ENCODE measurements at regions not wholly inside any gene's neighbourhood (a gene's known extent, or its start where the extent isn't known, plus 50 kb on each side); places are given as distances from the start of the nearest gene placed in this dataset.
A peak's percentile ranks its signal among the peaks of the same experiment; 100 is the strongest.

DNA sequence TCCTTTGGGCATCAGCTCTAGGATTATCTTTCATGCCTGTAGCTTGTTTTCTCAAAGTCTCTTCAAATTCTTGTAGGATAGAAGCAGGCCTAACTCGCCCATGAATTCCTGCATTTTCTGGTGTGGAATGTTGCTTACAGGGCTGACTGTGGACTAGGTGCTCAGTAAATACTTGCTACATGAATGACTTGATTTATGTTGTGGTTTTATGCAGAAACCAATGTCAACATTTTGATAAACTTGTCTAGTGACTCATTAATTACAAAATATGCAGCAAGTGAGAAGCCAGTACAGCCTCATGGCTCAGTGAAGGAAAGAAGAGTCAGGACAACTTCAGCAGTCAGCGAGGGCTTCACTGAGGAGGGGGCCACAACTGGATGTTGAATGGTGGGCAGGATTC lies 110.6 kb upstream of the SIX2 start:
- Histone ChIP-seq H3K27ac (no peak overlapping the region), H3K9me2 (replicated peaks; ENCODE audit: insufficient read depth) (no peaks in the 10 kb centered on the region), H3K36me3 (replicated peaks; ENCODE audit: insufficient read depth, low read depth) (no peaks in the 10 kb centered on the region), H4K20me1 (ENCODE audit: insufficient read depth, poor library complexity, severe bottlenecking) (no peaks in the 10 kb centered on the region), H3K4me3 (no peak overlapping the region), H3K4me2 (no peak overlapping the region), H2AFZ (no peak overlapping the region), H3K27me3 (no peaks in the 10 kb centered on the region), H3K4me1 (ENCODE audit: insufficient read depth) (no peaks in the 10 kb centered on the region), H3K9me3 (ENCODE audit: low read depth) (no peaks in the 10 kb centered on the region), H3K79me2 (no peaks in the 10 kb centered on the region)
- WGBS (ENCODE audit: low lambda C conversion rate, missing lambda C conversion rate) = 86% methylated on average over 2 of the region's 2 CpGs
- TF ChIP-seq EZH2 (IDR thresholded peaks at IDR 0.05; ENCODE audit: borderline replicate concordance) (no peak), CTCF (IDR thresholded peaks at IDR 0.05; ENCODE audit: poor library complexity) (no peak), EZH2phosphoT487 (IDR thresholded peaks at IDR 0.05; ENCODE audit: low read depth, severe bottlenecking, unreplicated experiment) (no peak)
- no peak for DNase-seq (ENCODE audit: low spot score)

- H3K27ac ChIP-seq = no peak overlapping the region
- TF ChIP-seq EZH2 (IDR thresholded peaks at IDR 0.05; ENCODE audit: borderline replicate concordance) (no peak), EZH2phosphoT487 (IDR thresholded peaks at IDR 0.05; ENCODE audit: low read depth, severe bottlenecking, unreplicated experiment) (no peak)
- no peaks in the 10 kb centered on the region for H3K36me3 ChIP-seq (replicated peaks; ENCODE audit: insufficient read depth, low read depth)
- no peaks in the 10 kb centered on the region for H3K27me3 ChIP-seq
- no peaks in the 10 kb centered on the region for H3K79me2 ChIP-seq
- no peak overlapping the region for H2AFZ ChIP-seq
- H3K4me2 ChIP-seq = no peak overlapping the region
- WGBS (ENCODE audit: low lambda C conversion rate, missing lambda C conversion rate) = 98% methylated on average over 5 of the region's 5 CpGs
- DNase-seq (ENCODE audit: low spot score) = peak; percentile 34
- H3K4me1 ChIP-seq (ENCODE audit: insufficient read depth) = no peaks in the 10 kb centered on the region
- no peaks in the 10 kb centered on the region for H4K20me1 ChIP-seq (ENCODE audit: insufficient read depth, poor library complexity, severe bottlenecking)
- H3K4me3 ChIP-seq = no peak overlapping the region
- no peaks in the 10 kb centered on the region for H3K9me2 ChIP-seq (replicated peaks; ENCODE audit: insufficient read depth)
- no peaks in the 10 kb centered on the region for H3K9me3 ChIP-seq (ENCODE audit: low read depth)
Observed at GRCh38 chr2:45119038-45119437, 109.8 kb upstream of the SIX2 start.

DNA sequence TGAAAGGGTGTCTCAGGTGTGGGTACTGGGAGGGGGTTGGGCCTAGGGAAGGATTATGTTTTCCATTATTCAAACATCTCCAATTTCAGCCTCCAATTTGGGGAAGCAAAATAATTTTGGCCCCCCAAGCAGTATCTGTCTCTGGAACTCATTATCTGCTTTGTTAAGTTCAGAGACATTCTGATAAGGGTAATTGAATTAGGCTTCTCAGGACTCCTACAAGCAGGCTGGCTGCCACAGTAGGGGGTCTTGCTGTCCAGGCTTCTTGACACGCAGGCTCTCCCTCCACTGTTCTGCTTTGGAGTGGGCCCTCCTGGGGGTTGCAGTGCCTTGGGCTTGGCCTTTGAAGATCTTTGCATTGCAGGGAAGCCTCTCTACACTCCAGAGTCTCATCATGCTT lies 108.1 kb upstream of the SIX2 start:
- Histone ChIP-seq H4K20me1 (ENCODE audit: insufficient read depth, poor library complexity, severe bottlenecking) (no peaks in the 10 kb centered on the region), H3K9me3 (ENCODE audit: low read depth) (no peaks in the 10 kb centered on the region), H3K4me3 (no peak overlapping the region), H3K27ac (no peak overlapping the region), H3K4me2 (no peak overlapping the region), H2AFZ (no peak overlapping the region), H3K4me1 (ENCODE audit: insufficient read depth) (no peaks in the 10 kb centered on the region), H3K9me2 (replicated peaks; ENCODE audit: insufficient read depth) (no peaks in the 10 kb centered on the region), H3K36me3 (replicated peaks; ENCODE audit: insufficient read depth, low read depth) (no peaks in the 10 kb centered on the region), H3K79me2 (no peaks in the 10 kb centered on the region), H3K27me3 (no peaks in the 10 kb centered on the region)
- TF ChIP-seq EZH2 (IDR thresholded peaks at IDR 0.05; ENCODE audit: borderline replicate concordance) (no peak), EZH2phosphoT487 (IDR thresholded peaks at IDR 0.05; ENCODE audit: low read depth, severe bottlenecking, unreplicated experiment) (no peak), CTCF (IDR thresholded peaks at IDR 0.05; ENCODE audit: poor library complexity) (no peak)
- no peak for DNase-seq (ENCODE audit: low spot score)
- 48% methylated on average over 1 of the region's 1 CpG for WGBS (ENCODE audit: low lambda C conversion rate, missing lambda C conversion rate)

GRCh38 chr2:45115181-45115580 lies 105.9 kb upstream of the SIX2 start:
- no peaks in the 10 kb centered on the region for H3K9me3 ChIP-seq (ENCODE audit: low read depth)
- no peaks in the 10 kb centered on the region for H3K36me3 ChIP-seq (replicated peaks; ENCODE audit: insufficient read depth, low read depth)
- TF ChIP-seq EZH2 (IDR thresholded peaks at IDR 0.05; ENCODE audit: borderline replicate concordance) (no peak), EZH2phosphoT487 (IDR thresholded peaks at IDR 0.05; ENCODE audit: low read depth, severe bottlenecking, unreplicated experiment) (no peak), CTCF (IDR thresholded peaks at IDR 0.05; ENCODE audit: poor library complexity) (no peak)
- H2AFZ ChIP-seq = no peak overlapping the region
- H3K79me2 ChIP-seq = no peaks in the 10 kb centered on the region
- no peaks in the 10 kb centered on the region for H4K20me1 ChIP-seq (ENCODE audit: insufficient read depth, poor library complexity, severe bottlenecking)
- H3K4me3 ChIP-seq = no peak overlapping the region
- no peak for DNase-seq (ENCODE audit: low spot score)
- 72% methylated on average over 1 of the region's 1 CpG for WGBS (ENCODE audit: low lambda C conversion rate, missing lambda C conversion rate)
- H3K27me3 ChIP-seq = no peaks in the 10 kb centered on the region
- H3K4me2 ChIP-seq = no peak overlapping the region
- no peaks in the 10 kb centered on the region for H3K9me2 ChIP-seq (replicated peaks; ENCODE audit: insufficient read depth)
- H3K27ac ChIP-seq = no peak overlapping the region
- no peaks in the 10 kb centered on the region for H3K4me1 ChIP-seq (ENCODE audit: insufficient read depth)
